GM21360 (cell line): ENCODE measurements at regions not wholly inside any gene's neighbourhood (a gene's known extent, or its start where the extent isn't known, plus 50 kb on each side); places are given as distances from the start of the nearest gene placed in this dataset.
"Not testable (repeated sequence)": the region's sequence is repeated elsewhere in the genome, so short reads cannot be mapped to it uniquely, and the experiment has no call there.

Experiments
- ATAC-seq: cut with Tn5 transposase; IDR thresholded peaks from one replicate; pipeline ENCODE4 v1.9.1; 2021; ENCODE audit warnings: mild to moderate bottlenecking, moderate library complexity; ENCODE audit not compliant: unreplicated experiment

DNA sequence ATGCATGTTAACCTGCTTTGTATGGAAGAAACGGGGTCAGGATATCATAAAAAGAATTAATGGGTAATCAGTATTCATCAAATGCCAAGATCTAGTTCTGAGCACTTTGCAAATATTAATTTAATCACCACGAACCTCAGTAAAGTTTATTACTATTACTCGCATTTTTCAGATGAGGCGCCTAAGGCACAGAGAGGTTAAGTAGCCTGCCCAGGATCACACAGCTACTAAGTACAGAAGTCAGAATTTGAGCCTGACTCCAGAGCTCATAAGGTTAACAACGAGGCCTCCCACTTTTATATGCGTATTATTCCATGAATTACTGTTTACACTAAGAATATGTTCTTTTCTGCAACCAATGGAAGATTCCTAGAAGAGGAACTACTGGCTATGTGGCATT lies 109.6 kb upstream of the KLF13 start:
- ATAC-seq = no peak

- no peak for ATAC-seq
Observed at GRCh38 chr15:31217566-31218270, 108.9 kb upstream of the KLF13 start.

DNA sequence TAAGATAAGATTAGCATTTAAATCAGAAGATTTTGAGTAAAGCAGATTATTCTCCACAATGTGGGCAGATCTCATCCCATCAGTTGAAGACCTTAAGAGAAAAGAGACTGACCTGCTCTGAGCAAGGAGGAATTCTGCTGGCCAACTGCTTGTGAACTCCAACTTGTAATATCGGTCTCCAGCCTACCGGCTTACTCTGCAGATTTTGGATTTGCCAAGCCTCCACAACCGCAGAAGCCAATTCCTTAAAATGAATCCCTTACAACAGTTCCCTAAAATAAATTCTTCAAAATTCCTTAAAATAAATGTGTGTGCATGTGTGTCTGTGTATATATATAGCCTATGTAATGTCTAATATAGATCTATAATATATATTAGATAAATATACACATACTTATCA lies 107.4 kb upstream of the KLF13 start:
- no peak for ATAC-seq

GRCh38 chr15:31221936-31222515 lies 104.6 kb upstream of the KLF13 start:
- no peak for ATAC-seq

DNA sequence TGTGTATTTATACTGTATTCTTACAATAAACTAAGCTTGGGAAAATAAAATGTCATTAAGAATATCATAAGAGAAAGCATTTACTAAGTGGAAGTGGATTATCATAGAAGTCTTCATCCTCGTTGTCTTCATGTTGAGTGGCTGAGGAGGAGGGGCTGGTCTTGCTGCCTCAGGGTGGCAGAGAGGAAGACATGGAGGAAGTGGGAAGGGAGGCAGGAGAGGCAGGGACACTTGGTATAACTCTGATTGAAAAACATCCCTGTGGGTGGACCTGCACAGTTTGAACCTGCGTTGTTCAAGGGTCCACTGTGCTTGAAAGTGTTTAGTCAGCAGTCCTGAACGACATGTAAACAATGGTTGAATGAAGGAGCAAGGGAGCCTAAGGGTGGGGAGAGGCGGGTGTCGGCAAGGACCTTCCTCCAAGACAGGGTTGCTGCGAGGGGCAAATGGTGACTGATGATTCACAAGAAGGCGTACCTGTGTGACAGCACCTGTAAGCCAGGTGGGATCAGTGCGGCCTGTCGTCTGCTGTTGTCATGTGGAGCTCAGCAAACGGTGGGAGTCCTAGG lies 103.8 kb upstream of the KLF13 start:
- no peak for ATAC-seq

DNA sequence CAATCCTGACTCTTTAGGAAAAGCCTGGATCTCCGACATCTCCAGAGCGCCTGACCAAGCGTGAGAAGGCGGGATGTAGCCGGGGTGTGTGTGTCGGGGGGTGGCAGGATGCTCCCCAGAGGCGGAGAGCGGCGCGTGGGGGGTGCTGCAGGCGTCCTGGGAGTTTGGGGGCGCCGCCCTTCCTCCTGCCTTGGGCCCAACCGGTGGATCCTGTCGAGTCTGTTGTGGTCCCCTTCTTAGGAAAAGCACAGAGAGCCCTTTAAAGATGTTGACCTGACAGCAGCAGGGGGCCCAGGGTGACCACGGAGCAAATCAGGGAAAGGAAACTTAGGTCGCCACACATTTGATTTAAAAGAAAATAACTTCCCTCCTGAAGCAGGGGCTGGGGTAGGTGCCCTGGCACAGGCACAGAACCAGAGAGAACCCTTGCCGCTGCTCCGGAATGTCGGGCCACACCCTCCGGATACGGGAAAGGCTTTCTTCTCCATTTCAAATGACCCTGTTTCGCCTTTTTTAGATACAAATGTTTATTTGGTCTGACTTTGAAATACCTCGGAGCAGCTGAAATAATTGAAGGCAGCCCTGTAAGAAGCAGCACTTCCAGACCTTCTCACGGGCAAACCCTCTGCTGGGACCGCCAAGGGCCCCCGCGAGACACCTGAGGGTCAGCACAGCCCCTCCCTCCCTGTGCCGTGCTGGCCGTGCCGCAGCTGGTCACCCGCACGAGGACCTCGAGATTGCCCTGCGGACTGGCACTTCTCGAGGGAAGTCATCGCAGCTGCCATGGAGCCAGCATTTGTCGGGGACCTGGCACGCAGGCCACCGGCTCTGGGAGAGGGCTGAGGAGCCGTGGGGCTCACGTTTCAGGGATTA lies 102.9 kb upstream of the KLF13 start:
- ATAC-seq = no peak

GRCh38 chr15:31224661-31225060 lies 102.0 kb upstream of the KLF13 start:
- ATAC-seq = not testable (repeated sequence)

- no peak for ATAC-seq
Observed at GRCh38 chr15:31225356-31225955, 101.2 kb upstream of the KLF13 start.

DNA sequence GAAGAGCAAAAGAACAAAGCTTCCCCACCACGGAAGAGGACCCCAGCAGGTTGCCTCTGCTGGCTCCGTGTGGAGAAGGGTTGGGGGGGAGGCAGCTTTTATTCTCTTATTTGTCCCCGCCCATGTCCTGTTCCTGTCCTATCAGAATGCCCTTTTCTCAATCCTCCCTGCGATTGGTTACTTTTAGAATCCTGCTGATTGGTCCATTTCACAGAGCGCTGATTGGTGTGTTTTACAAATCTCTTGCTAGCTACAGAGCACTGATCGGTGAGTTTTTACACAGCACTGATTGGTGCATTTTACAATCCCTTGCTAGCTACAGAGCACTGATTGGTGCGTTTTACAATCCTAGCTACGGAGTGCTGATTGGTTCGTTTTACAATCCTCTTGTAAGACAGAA lies 100.6 kb upstream of the KLF13 start:
- ATAC-seq = no peak

GRCh38 chr15:31227235-31227634 lies 99.4 kb upstream of the KLF13 start:
- no peak for ATAC-seq

- ATAC-seq = no peak
Observed at GRCh38 chr15:31228011-31228484, 98.6 kb upstream of the KLF13 start.

GRCh38 chr15:31228980-31229826 lies 97.4 kb upstream of the KLF13 start:
- peak; percentile 48 for ATAC-seq

DNA sequence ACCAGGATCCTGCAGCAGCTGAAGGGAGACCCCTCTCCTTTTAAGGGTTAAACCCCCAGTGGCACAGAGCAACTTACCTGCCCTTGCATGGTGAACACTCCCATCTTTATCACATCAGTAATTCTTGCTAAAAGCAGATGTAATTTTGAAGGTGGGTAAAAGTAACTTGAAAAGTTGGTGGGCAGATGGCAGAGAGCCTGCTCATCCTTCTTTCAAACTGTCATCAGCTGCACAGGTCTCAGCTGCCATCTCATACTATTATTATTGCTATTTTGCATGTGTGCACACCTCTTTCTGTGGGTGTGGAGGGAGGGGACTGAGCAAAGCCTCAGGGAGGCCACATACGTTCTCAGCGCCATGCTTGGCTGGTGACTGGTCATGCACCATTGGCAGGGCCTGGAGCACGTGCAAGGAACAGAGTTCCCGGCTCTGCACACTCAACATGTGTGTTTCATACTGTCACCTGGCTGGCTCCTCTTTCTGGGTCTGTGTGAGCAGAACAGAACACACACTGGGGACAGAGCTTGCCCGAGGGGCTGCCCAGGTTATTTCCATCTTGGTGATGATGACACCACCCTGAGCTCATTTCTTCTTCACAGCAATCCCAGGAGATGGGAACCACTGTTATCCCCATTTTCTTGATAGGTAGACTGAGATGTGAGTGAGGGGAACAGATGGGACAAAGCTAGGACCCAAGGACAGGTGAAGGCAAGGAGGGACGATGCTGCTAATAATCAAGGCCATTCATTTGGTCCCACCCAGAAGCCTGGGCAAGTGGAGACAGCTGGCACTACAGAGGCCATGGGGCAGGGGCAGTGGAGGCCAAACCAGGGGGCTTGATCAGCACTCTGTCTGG lies 95.8 kb upstream of the KLF13 start:
- peak; percentile 79 for ATAC-seq

- no peak for ATAC-seq
Observed at GRCh38 chr15:31234815-31235214, 91.8 kb upstream of the KLF13 start.

GRCh38 chr15:31235311-31236183 lies 91.1 kb upstream of the KLF13 start:
- ATAC-seq = peak; percentile 34

DNA sequence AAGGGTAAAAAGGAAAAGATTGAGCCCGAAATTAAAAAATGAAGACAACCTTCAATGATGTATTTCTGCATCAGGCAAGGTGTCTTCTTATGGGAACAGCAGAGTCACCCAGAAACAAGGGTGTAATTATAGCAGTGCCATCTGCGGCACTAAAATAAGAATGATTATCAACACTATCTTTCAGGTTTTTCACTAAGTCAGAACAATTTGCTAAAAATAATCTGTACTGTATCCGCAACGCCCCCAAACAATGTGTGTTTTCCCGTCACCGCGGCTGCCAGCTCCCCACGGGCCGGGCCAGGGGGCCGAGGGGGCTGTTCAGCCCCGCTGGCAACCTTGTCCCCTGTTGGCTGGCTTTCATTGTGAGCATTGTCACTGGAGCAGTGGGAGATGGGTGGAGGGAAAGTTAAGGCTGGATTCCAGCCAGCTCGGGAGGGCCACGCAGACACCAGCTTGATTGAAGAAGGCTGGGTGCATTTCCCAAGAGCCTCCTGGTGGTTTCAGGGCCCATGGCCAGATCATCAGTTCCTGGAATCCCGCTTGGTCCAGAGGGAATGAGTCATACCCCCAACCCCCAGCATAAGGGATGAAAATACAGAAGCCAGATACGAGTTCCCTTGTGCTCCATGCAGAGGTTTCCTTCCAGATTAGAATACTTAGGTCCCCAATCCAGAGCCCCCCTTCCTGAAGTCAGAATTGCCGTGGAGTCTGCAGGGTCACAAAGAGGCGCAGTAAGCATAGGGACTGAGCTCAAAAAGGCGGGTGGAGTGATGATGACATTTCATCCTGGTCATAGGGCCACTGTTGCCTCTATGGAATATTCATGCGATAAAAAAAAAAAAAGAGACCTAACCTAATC lies 90.2 kb upstream of the KLF13 start:
- ATAC-seq = peak; percentile 48

DNA sequence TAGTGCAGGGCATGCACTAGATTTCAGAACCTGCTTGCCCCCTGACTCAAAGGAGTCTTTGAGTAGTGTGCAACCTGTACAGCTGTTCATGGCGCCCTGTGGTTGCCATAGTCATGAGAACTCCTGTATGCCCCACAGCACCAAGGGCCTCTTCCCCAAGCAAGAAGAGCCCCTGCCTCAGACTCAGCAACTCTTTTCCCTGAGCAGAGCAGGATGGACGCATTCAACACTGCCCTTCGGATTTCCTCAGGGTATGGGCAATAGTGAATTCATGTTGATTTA lies 89.7 kb upstream of the KLF13 start:
- ATAC-seq = no peak

DNA sequence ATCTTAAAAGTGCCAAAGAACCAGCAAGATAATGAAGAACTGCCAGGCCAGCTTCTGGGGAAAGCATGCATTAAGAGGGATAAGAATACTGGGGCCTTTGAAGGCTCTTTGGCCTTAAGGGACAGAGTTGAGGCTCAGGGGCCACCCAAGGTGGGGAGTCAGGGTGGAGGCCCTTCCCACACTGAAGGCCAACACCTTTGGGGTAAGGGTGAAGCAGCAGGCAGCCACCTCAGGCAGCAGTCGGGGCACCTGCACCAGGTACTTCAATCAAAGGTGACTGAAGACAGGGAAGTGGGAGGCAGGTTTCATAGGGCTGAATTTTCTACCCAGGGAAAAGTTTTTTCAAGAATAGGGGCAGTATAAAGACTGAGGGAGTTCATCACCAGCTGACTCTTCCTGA lies 87.7 kb upstream of the KLF13 start:
- ATAC-seq = no peak
